Immature natural killer cell (primary cell): ENCODE measurements at regions not wholly inside any gene's neighbourhood (a gene's known extent, or its start where the extent isn't known, plus 50 kb on each side); places are given as distances from the start of the nearest gene placed in this dataset.
"Not testable (repeated sequence)": the region's sequence is repeated elsewhere in the genome, so short reads cannot be mapped to it uniquely, and the experiment has no call there.

Source experiments
- DNase-seq, 3 donors: peaks; one replicate each; pipeline ENCODE4 v3.0.0; 2022; ENCODE audit warnings: mixed read lengths in 1 of 3
- H3K27ac Mint-ChIP-seq, 6 donors: one replicate each; pipeline ENCODE4 v1.8.0; 2020; ENCODE audit warnings: mixed read lengths in 6 of 6, mild to moderate bottlenecking in 5 of 6, inconsistent platforms in 4 of 6, moderate library complexity in 3 of 6
- H3K27me3 Mint-ChIP-seq, 3 donors: one replicate each; pipeline ENCODE4 v1.8.0; 2020 to 2021; ENCODE audit warnings: low read depth in 3 of 3, mild to moderate bottlenecking in 3 of 3, mixed read lengths in 3 of 3, moderate library complexity in 3 of 3, inconsistent platforms in 1 of 3
- H3K36me3 Mint-ChIP-seq, 3 donors: one replicate each; pipeline ENCODE4 v1.8.0; 2020; ENCODE audit warnings: mixed read lengths in 3 of 3, inconsistent platforms in 2 of 3, mild to moderate bottlenecking in 2 of 3
- H3K4me1 Mint-ChIP-seq, 2 donors: one replicate each; pipeline ENCODE4 v1.8.0; 2020; ENCODE audit warnings: inconsistent platforms in 2 of 2, mild to moderate bottlenecking in 2 of 2, mixed read lengths in 2 of 2, moderate library complexity in 1 of 2
- H3K4me3 Mint-ChIP-seq, 5 donors: one replicate each; pipeline ENCODE4 v1.8.0; 2020; ENCODE audit warnings: mild to moderate bottlenecking in 5 of 5, mixed read lengths in 5 of 5, inconsistent platforms in 3 of 5, moderate library complexity in 3 of 5
- H3K9me3 Mint-ChIP-seq, 6 donors: one replicate each; pipeline ENCODE4 v1.8.0; 2020; ENCODE audit warnings: mild to moderate bottlenecking in 6 of 6, mixed read lengths in 6 of 6, inconsistent platforms in 4 of 6, moderate library complexity in 3 of 6

DNA sequence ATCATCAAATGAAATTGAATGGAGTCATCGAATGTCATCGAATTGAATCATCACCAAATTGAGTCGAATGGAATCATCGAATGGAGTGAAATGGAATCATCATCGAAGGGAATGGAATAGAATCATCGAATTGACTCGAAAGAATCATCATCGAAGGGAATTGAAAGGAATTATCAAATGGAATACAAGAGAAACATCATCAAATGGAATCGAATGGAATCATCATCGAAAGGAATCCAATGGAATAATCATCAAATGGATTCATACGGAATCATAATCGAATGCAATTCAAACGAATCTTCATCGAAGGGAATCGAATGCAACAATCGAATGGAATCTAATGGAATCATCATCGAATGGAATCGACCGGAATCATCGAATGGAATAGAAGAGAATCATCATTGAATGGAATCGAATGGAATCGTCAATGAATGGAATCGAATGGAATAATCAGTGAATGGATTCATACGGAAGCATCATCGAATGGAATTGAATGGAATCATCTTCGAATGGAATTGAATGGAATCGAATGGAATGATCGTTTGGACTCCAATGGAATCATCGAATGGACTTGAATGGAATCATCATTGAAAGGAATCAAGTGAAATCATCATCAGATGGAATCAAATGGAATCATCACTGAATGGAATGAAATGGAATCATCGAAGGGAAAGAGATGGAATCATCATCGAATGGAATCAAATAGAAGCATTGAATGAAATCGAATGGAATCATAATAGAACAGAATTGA is 238.2 kb downstream of the SHCBP1 start:
- not testable (repeated sequence) for H3K27me3 Mint-ChIP-seq, H3K4me1 Mint-ChIP-seq, DNase-seq, H3K27ac Mint-ChIP-seq, H3K4me3 Mint-ChIP-seq, H3K36me3 Mint-ChIP-seq
- H3K9me3 Mint-ChIP-seq, result peaks cover 15 to 31% (median 28%) of the 10 kb centered on the region in 6 donors

DNA sequence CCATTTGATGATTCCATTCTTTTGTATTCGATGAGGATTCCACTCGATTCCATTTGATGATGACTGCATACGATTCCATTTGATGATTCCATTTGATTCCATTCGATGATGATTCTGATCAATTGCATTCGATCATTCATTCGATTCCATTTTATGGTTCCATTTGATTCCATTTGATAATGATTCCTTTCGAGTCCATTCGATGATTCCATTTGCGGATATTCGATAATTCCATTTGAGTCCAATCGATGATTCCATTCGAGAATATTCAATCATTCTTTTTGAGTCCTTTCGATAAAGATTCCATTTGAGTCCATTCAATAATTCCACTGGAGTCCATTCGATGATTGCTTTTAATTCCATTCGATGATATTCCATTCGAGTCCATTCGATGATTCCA is 239.1 kb downstream of the SHCBP1 start:
- not testable (repeated sequence) for H3K4me1 Mint-ChIP-seq, H3K27me3 Mint-ChIP-seq, H3K4me3 Mint-ChIP-seq, H3K36me3 Mint-ChIP-seq, H3K27ac Mint-ChIP-seq, DNase-seq
- peaks cover 9 to 25% (median 21%) of the 10 kb centered on the region in 6 donors for H3K9me3 Mint-ChIP-seq

DNA sequence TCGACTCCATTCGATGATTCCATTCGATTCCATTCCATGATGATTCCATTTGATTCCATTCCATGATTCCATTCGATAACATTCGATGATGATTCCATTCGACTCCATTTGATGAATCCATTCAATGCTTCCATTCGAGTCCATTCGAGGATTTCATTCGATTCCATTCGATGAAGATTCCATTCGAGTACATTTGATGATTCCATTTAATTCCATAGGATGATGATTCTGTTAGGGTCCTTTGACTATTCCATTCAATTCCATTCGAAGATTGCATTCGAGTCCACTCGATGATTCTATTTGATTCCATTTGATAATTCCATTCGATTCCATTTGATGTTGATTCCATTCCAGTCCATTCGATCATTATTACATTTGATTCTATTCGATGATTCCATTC is 239.8 kb downstream of the SHCBP1 start:
- peaks cover 7 to 21% (median 17%) of the 10 kb centered on the region in 6 donors for H3K9me3 Mint-ChIP-seq
- not testable (repeated sequence) for H3K36me3 Mint-ChIP-seq, H3K27me3 Mint-ChIP-seq, DNase-seq, H3K4me1 Mint-ChIP-seq, H3K4me3 Mint-ChIP-seq, H3K27ac Mint-ChIP-seq
